Stimulated activated CD4-positive, alpha-beta T cell treated with anti-CD3 and anti-CD28 coated beads, TNF-alpha, amount 100 ng/mL, for 1 hour (primary cell): ENCODE measurements at regions not wholly inside any gene's neighbourhood (a gene's known extent, or its start where the extent isn't known, plus 50 kb on each side); places are given as distances from the start of the nearest gene placed in this dataset.
"Not testable (repeated sequence)": the region's sequence is repeated elsewhere in the genome, so short reads cannot be mapped to it uniquely, and the experiment has no call there.

Experiments used
- DNase-seq, 3 donors: peaks; one replicate each; pipeline ENCODE4 v3.0.0-alpha.2; 2020; ENCODE audit warnings: low read depth in 3 of 3, low spot score in 1 of 3

DNA sequence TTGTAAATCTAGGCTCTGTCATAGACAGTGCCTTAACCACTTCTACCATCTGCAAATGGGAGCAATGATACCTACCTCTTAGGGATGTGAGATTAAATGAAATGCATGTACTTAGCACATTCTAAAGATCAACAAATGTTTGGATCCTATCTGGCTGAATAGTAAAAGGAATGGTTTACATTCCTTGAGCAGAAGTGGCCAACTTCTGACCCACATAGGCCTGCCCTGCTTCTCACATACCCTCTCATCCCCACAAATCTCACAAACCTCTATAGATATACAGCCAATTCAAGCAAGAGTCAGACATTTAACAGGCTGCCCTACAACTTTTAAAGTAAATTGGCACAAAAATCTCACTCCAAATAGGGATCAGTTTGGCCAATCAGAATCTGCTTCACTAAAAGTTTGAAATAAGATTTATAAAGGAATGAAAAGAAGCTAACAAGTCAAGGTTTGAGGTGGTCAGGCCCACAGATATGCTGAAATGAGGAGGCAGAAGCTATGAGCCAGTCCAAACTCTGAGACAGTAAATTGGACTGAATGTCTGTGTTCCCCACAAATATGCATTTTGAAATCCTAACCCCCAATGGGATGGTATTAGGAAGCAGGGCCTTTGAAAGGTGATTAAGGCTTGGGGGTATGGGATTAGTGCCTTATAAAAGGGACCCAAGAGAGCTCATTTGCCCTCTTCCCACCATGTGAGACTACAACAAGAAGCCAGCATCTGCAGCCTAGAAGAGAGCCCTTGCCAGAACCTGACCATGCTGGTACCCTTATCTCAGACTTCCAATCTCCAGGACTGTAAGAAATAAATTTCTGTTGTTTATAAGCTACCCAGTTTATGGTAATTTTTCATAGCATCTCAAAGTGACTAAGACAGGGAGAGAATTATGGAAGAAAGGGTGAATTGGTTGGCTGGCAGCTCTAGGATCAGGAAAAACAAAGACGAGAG is 227.8 kb upstream of the RBMS1 start:
- no peak for DNase-seq

DNA sequence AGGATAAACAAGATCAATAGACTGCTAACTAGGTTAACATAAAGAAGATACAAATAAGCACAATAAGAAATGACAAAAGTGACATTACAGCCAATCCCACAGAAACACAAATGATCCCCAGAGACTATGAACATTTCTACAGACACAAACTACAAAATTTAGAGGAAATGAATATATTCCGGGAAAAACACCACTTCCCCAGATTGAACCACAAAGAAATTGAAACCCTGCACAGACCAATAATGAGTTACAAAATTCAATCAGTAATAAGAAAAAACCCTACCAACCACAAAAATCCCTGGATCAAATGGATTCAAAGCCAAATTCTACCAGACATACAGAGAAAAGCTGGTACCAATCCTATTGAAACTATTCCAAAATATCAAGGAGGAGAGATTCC is 232.4 kb upstream of the RBMS1 start:
- no peak for DNase-seq

DNA sequence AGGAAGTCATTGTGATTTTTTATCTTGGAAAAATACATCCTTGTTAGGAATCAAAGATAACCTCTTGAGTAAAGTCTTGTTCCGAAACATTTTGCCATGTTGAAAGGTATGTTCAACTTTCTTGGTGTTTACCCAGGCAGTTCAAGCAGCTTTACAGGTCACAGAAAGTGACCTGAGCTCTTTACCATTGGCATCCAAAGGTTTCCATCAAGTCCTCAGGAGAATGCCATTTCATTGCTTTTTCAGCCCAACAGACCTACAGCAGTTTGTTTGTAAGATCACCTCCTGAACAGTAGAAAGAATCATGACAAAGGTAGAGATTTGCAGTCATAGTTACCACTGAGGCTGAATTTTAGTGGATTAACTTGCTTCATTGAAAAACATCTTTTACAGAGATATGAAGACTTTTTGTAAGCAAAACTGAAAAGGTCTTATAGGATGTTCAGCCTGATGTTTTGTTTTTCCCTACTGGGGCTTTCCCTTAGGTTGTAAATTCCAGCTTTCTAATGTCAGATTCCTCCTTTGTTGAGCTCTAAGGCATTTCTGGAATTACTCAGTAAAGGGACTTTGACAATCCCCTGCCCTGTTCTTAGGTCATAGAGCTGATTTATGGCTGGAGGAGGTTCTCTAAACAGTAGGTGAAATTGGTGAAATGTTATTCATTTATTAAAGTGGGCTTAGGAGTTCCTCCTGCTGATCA is 236.8 kb upstream of the RBMS1 start:
- no peak for DNase-seq

GRCh38 chr2:160731415-160731814 is 237.8 kb upstream of the RBMS1 start:
- no peak for DNase-seq

DNA sequence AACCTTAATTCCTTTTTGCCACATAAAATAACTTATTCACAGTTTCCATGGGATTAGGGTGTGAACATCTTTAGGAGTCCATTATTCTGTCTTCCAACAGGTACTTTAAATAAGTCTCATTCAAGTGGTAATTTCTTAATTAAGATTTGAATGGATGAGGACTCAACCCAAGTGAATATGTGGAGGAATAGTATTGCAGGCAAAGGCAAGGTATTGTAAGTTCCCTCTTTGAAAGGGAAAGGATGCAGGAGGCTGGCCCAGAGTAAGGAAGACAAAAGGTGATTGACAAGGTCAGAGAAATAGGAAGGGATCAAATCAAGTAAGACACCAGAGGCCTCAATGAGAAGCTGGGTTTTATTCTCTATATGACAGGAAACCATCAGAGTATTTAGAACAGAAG is 238.2 kb upstream of the RBMS1 start:
- DNase-seq = no peak

DNA sequence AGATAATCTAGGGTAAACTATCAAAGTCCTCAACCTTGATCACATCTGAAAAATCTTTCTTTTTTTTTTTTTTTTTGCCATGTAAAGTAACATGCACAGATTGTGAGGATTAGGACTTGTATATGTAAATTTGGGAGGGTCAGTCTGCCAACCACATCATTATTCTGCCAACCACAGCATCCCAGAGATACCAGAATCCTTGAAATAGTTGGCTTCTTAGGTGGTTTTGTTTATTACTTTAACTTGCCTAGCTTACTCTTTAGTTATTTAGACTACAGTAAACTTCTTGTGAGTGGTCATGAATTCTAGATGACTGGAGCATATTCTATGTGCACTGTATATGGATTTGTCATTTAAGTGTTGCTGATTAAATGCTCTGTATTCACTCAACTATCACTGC is 242.1 kb upstream of the RBMS1 start:
- no peak for DNase-seq

DNA sequence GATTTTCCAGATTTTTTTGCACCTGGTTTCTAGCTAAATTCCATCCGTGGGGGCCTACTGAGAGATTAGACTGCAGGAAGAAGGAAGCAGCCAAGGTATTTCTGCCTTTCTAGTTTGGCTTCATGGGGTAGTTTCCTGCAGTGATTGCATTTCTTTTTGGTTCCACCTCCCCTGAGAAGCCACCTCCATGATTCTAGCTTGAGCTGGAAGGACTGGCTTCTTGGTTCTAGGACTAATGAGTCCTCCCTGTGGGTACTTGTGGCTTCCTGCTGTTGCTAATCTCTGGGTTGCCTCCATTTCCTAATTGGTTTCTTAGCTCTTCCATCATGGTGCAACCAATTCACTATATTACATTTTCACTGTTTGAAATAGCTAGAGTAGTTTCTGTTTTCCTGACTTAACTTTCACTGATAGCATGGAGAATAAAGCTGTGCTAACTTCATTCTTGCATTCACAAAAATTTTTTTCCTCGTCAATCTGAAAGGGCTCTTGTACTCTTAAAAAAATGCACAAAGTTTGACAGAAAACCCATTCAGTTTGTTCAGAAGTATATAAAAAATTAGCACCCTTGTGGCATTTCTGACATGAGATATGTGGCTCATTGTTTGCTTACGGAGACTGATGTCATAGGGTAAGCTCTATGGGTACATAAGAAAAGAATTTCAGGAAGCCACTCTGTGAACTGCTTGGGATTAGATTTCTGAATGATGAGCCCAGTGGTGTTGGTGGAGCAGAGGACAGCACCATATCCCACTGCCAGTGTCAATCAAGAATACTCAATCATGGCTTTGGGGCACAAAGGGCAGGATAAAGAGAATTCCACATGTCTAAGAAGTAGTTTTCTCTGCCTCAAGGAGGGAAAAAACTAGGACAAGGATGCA is 242.8 kb upstream of the RBMS1 start:
- DNase-seq = no peak

DNA sequence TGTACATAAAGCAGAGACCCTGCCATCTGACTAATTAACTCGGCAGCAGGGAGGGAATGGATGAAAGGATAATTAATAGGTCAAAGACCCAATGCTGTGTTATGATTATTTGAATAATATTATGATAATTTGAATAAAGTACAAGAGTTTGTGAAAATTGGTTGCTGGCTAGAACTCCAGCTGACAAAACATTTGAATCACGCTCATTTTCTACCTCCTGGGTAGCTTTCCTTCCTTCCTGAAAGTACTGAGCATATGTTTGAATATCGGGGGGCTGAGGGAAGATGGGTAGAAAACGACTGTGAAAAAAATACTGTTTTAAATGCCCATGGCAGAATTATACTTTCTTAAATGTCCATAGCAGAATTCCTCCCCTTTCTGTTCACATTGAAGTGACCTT is 243.6 kb upstream of the RBMS1 start:
- no peak for DNase-seq

GRCh38 chr2:160741271-160741670 is 247.7 kb upstream of the RBMS1 start:
- DNase-seq = no peak

GRCh38 chr2:160741815-160742214 is 248.2 kb upstream of the RBMS1 start:
- DNase-seq = no peak

GRCh38 chr2:160742667-160743066 is 249.1 kb upstream of the RBMS1 start:
- no peak for DNase-seq

- DNase-seq = no peak
These were observed 254.0 kb upstream of the RBMS1 start for GRCh38 chr2:160747501-160748170.

DNA sequence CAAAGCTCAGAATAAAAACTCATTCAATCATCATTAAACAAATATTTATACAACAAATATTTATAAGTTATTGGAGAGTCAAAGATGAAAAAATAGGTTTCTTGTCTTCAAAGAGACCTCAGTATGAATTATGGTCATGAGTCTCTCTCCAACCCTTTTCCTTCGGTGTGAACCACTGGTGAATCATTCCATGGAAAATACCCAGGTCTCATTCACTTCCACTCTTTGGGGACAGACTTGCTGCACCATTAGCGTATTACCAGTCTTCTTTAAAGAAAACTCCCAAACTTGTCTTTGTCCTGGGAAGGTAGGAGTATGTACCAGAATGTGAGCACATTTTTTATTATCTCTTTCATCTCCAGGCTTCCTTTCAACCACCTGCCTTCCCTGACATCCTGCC is 257.4 kb upstream of the RBMS1 start:
- DNase-seq = no peak

DNA sequence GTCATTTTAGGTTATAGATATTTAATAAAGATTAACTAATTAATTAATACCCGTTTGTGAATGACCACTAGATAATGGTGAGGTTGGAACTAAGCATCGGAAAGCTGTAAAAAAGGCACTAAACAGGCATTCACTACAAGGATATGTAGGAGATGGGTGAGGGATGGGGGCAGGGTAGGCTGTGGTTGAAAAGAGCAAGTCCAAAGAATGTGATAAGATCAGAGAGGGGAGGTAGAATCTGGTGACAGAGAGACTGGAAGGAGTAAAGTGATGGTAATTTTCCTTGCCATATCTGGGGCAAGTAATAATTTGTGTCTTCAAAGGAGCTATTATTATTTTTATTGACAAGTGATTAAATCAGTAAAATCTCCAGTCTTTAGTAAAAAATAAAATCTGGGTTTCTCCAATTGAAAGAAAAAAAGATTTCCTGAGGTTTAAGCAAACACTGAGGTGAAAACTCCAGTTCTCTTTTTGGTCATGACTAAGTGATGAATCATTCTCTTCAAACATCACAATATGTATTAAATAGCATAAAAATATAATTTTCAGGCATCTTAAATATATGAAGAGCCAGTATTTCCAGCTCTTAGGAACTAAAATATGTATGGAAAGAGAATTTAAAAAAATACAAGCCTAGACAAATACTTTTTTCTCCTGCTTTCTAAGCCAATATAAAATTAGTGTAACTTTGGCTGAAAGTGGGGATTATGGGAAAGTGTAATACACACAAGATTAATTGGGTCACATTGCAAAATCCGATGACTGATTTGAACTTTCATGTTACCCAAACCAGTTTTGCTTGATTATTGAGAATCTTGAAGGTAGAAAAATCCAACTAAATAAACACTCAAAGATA is 259.1 kb upstream of the RBMS1 start:
- no peak for DNase-seq

- no peak for DNase-seq
These were observed 259.7 kb upstream of the RBMS1 start for GRCh38 chr2:160753331-160753654.

- no peak for DNase-seq
These were observed 260.4 kb upstream of the RBMS1 start for GRCh38 chr2:160753960-160754359.

- no peak for DNase-seq
These were observed 262.9 kb upstream of the RBMS1 start for GRCh38 chr2:160756481-160756880.

DNA sequence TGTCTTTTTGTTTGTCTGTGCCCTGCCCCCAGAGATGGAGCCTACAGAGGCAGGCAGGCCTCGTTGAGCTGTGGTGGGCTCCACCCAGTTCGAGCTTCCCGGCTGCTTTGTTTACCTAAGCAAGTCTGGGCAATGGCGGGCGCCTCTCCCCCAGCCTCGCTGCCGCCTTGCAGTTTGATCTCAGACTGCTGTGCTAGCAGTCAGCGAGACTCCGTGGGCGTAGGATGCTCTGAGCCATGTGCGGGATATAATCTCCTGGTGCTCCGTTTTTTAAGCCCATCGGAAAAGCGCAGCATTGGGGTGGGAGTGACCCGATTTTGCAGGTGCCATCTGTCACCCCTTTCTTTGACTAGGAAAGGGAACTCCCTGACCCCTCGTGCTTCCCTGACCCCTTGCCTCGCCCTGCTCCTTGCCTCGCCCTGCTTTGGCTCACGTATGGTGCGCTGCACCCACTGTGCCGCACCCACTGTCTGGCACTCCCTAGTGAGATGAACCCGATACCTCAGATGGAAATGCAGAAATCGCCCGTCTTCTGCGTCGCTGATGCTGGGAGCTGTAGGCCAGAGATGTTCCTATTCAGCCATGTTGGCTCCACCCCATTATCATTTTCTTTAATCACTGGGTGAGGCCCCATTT is 269.0 kb upstream of the RBMS1 start:
- DNase-seq = not testable (repeated sequence)

DNA sequence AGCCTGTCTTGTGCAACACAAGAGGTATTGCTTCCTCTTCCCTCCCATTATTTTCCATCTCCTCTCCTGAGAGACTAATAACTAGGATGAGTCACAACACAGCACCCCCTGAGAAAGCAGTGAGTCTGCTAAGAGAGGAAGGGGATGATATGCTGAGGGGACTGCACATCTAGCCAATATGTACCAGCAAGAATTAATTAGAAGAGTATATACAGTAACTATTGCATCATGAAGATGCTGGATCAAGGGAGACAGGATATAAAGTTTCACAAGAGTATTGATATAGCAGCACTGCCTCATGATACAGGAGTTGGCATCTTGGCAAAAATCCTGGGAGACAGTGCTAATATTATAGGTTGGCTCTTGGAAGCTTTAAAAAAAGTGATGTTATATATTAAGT is 289.9 kb upstream of the RBMS1 start:
- no peak for DNase-seq

DNA sequence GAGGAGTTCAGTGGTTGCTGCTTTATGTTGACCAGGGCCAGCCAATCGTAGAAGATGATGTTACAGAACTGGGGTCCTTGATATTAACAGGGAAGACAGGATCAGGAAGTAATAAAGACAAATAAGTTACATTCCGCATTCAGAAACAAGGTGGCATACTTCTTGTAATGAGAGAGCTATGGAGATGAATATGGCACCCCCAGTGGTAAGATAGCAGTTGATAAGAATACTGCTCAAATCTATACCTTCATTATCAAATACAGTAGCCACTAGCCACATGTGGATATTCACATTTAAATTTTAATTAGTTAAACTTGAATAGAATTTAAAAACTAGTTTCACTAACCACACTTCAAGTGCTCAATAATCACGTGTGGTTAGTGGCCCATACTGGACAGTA is 290.4 kb upstream of the RBMS1 start:
- DNase-seq = no peak
